Activated CD8-positive, alpha-beta T cell treated with anti-CD3 and anti-CD28 coated beads for 36 hours (primary cell): ENCODE measurements at regions not wholly inside any gene's neighbourhood (a gene's known extent, or its start where the extent isn't known, plus 50 kb on each side); places are given as distances from the start of the nearest gene placed in this dataset.

Experiments
- ATAC-seq: fragments of 200-7000 bp; cut with Tn5 transposase; one replicate; pipeline ENCODE4 v1.10.0; 2021; ENCODE audit warnings: mild to moderate bottlenecking, moderate library complexity
- CTCF ChIA-PET: fragments of 350-600 bp; sonication (Branson Sonifier 250); formaldehyde crosslinking; loops from one replicate; lab custom pipeline; 2021; ENCODE audit warnings: antibody characterized with exemption; lab: Charles Lee
- POLR2A ChIA-PET: fragments of 350-600 bp; sonication (Branson Sonifier 250); formaldehyde crosslinking; loops from one replicate; lab custom pipeline; 2021; ENCODE audit warnings: antibody characterized with exemption; lab: Charles Lee
- DNase-seq: peaks from one replicate; pipeline ENCODE4 v3.0.0-alpha.2; 2020
- H3K27ac Mint-ChIP-seq: one replicate; pipeline ENCODE4 v1.8.0; 2021; ENCODE audit warnings: mild to moderate bottlenecking, mixed read lengths
- H3K27me3 Mint-ChIP-seq: one replicate; pipeline ENCODE4 v1.8.0; 2021; ENCODE audit warnings: mixed read lengths
- H3K36me3 Mint-ChIP-seq: one replicate; pipeline ENCODE4 v1.8.0; 2021; ENCODE audit warnings: low read depth, mixed read lengths
- H3K4me1 Mint-ChIP-seq: one replicate; pipeline ENCODE4 v1.8.0; 2021; ENCODE audit warnings: low read depth, mixed read lengths
- H3K4me3 Mint-ChIP-seq: one replicate; pipeline ENCODE4 v1.8.0; 2021; ENCODE audit warnings: mild to moderate bottlenecking, moderate library complexity, mixed read lengths
- H3K9me3 Mint-ChIP-seq: one replicate; pipeline ENCODE4 v1.8.0; 2021; ENCODE audit warnings: mixed read lengths
- CTCF ChIP-seq: fragments of 200-600 bp; IDR thresholded peaks from one replicate; pipeline ENCODE4 v1.8.0; 2022; ENCODE audit warnings: antibody characterized with exemption, mild to moderate bottlenecking
- intact Hi-C: fragments of 100-400 bp; cut with micrococcal nuclease; formaldehyde crosslinking; loops from one replicate; pipeline ENCODE4 v1.10.0; 2022

- no peaks in the 10 kb centered on the region for H3K36me3 Mint-ChIP-seq
- H3K27me3 Mint-ChIP-seq = no peaks in the 10 kb centered on the region
- peaks cover 8% of the 10 kb centered on the region for H3K9me3 Mint-ChIP-seq
- no peak overlapping the region for H3K27ac Mint-ChIP-seq
- ChIA-PET CTCF (no interaction called here), POLR2A (no interaction called here)
- intact Hi-C loops = no loop called here
- no peak for TF ChIP-seq CTCF
- no peak overlapping the region for H3K4me3 Mint-ChIP-seq
- no peak for ATAC-seq
- no peak for DNase-seq
- no peaks in the 10 kb centered on the region for H3K4me1 Mint-ChIP-seq
Observed at GRCh38 chrX:10926404-10926803, 184.7 kb upstream of the HCCS start.

- H3K4me3 Mint-ChIP-seq = no peak overlapping the region
- no peaks in the 10 kb centered on the region for H3K27me3 Mint-ChIP-seq
- H3K9me3 Mint-ChIP-seq = peaks cover 8% of the 10 kb centered on the region
- intact Hi-C loops = no loop called here
- H3K27ac Mint-ChIP-seq = no peak overlapping the region
- H3K4me1 Mint-ChIP-seq = no peaks in the 10 kb centered on the region
- DNase-seq (no peak), ATAC-seq (no peak)
- ChIA-PET CTCF (no interaction called here), POLR2A (no interaction called here)
- H3K36me3 Mint-ChIP-seq = no peaks in the 10 kb centered on the region
- TF ChIP-seq CTCF = no peak
Observed at GRCh38 chrX:10926891-10927290, 184.2 kb upstream of the HCCS start.

GRCh38 chrX:10929747-10930146 is 181.4 kb upstream of the HCCS start:
- Mint-ChIP-seq H3K4me3 (no peak overlapping the region), H3K27me3 (no peaks in the 10 kb centered on the region), H3K9me3 (peaks cover 6% of the 10 kb centered on the region), H3K27ac (no peak overlapping the region), H3K4me1 (no peaks in the 10 kb centered on the region), H3K36me3 (no peaks in the 10 kb centered on the region)
- no peak for TF ChIP-seq CTCF
- intact Hi-C loops = no loop called here
- ChIA-PET CTCF (no interaction called here), POLR2A (no interaction called here)
- no peak for DNase-seq
- no peak for ATAC-seq

- Mint-ChIP-seq H3K27ac (no peak overlapping the region), H3K27me3 (no peaks in the 10 kb centered on the region), H3K4me1 (no peaks in the 10 kb centered on the region), H3K4me3 (no peak overlapping the region), H3K9me3 (peaks cover 5% of the 10 kb centered on the region), H3K36me3 (no peaks in the 10 kb centered on the region)
- DNase-seq (no peak), ATAC-seq (no peak)
- ChIA-PET CTCF (no interaction called here), POLR2A (no interaction called here)
- no peak for TF ChIP-seq CTCF
- intact Hi-C loops = no loop called here
Observed at GRCh38 chrX:10930151-10930550, 181.0 kb upstream of the HCCS start.

GRCh38 chrX:10931976-10932375 is 179.2 kb upstream of the HCCS start:
- TF ChIP-seq CTCF = no peak

More at GRCh38 chrX:10931976-10932375, 179.2 kb upstream of the HCCS start:
- no peak for DNase-seq
- ATAC-seq = no peak
- no peaks in the 10 kb centered on the region for H3K36me3 Mint-ChIP-seq
- H3K9me3 Mint-ChIP-seq = peaks cover 5% of the 10 kb centered on the region
- no peaks in the 10 kb centered on the region for H3K27me3 Mint-ChIP-seq
- POLR2A ChIA-PET = no interaction called here
- CTCF ChIA-PET = no interaction called here
- intact Hi-C loops = no loop called here
- no peaks in the 10 kb centered on the region for H3K4me1 Mint-ChIP-seq
- no peak overlapping the region for H3K4me3 Mint-ChIP-seq
- H3K27ac Mint-ChIP-seq = no peak overlapping the region
